ENCODE measurements at regions not wholly inside any gene's neighbourhood (a gene's known extent, or its start where the extent isn't known, plus 50 kb on each side); places are given as distances from the start of the nearest gene placed in this dataset.

DNA sequence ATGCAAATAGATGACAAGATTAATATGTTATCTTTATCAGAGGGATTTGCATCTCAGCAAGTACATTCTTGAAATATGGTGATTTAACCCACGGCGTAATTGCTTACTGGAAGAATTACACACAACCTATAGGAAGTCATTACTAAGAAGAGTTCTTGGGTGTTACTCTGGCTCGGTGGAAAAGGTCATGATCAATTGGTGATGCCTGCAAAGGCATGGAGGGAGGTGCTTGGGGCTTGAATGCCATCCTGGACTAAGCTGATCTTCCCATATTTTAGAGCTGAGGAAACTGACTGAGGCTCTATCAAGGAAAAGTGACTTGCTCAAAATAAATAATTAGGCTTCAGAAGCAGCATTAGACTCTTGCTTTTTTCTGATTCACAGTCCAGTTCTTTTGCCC lies 137.5 kb upstream of the JUN start:
- peak; percentile 24 for DNase-seq (ENCODE audit: low read depth)
- H3K4me3 ChIP-seq (ENCODE audit: low read length), result no peak overlapping the region

DNA sequence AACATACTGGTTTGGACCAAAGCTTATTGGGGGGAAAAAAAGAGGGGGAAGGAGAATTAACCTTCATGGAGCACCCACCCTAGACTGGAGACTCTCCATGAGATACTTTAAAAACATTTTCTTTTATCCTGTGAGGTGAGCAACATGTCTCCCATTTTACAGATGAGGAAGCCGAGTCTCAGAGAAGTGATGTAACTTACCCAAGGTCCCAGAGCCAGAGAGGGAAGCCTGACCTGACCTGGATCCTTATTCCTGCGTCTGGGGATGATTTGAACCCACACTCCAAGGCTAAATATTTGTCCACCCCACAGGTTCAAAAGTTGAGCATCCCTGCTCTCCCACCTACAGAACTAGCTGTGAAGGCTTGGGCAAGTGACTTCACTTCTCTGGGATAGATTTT lies 137.9 kb upstream of the JUN start:
- TF ChIP-seq, protein P1, sequence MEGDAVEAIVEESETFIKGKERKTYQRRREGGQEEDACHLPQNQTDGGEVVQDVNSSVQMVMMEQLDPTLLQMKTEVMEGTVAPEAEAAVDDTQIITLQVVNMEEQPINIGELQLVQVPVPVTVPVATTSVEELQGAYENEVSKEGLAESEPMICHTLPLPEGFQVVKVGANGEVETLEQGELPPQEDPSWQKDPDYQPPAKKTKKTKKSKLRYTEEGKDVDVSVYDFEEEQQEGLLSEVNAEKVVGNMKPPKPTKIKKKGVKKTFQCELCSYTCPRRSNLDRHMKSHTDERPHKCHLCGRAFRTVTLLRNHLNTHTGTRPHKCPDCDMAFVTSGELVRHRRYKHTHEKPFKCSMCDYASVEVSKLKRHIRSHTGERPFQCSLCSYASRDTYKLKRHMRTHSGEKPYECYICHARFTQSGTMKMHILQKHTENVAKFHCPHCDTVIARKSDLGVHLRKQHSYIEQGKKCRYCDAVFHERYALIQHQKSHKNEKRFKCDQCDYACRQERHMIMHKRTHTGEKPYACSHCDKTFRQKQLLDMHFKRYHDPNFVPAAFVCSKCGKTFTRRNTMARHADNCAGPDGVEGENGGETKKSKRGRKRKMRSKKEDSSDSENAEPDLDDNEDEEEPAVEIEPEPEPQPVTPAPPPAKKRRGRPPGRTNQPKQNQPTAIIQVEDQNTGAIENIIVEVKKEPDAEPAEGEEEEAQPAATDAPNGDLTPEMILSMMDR (IDR thresholded peaks at IDR 0.05; ENCODE audit: insufficient read depth, low read depth, low read length, missing control alignments), result no peak
- no peak for DNase-seq (ENCODE audit: low read depth)
- no peak overlapping the region for H3K4me3 ChIP-seq (ENCODE audit: low read length)

More for the DNA sequence above, 137.5 kb upstream of the JUN start:
- TF ChIP-seq, protein P1 (IDR thresholded peaks at IDR 0.05; ENCODE audit: insufficient read depth, low read depth, low read length, missing control alignments), result no peak

DNA sequence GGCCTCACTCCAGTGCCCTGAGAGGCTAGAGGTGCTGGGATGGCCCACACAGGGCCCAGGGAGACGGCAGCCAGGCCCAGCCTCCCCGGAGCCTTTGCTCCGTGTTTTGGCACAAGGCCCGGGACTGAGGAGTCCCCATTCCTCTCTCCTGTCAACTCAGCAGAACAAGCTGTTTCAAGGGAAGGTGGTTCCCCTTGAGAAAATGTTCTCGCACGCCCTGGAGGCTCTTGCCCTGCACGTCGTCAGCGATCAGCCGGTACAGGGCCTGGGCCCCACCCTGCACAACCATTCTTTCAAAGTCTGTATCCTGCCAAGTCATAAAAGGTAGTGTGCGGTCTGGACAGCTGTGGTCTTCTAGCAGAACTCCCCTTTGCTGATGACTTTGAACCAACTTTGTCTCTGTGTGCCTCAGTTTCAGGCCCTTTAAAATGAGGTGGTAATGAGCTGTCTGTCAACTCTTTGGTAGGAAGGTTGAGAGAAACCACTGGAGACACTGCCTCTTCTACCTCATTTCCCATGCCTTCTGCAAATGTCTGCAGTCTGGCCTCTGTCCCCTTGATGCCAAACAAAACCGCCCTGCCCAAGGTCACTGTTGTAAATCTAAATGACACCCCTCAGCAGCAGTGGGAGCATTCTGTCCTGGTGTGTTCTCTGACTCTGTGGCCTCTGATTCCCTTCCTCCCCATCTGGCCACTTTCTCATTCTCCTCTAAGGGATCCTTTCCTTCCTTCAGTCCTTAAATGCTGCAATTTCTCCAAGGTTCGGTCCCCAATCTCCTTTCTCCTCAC lies 138.6 kb upstream of the JUN start:
- TF ChIP-seq, protein P1 (IDR thresholded peaks at IDR 0.05; ENCODE audit: insufficient read depth, low read depth, low read length, missing control alignments), result no peak
- no peak overlapping the region for H3K4me3 ChIP-seq (ENCODE audit: low read length)
- peak; percentile 97 for DNase-seq (ENCODE audit: low read depth)

DNA sequence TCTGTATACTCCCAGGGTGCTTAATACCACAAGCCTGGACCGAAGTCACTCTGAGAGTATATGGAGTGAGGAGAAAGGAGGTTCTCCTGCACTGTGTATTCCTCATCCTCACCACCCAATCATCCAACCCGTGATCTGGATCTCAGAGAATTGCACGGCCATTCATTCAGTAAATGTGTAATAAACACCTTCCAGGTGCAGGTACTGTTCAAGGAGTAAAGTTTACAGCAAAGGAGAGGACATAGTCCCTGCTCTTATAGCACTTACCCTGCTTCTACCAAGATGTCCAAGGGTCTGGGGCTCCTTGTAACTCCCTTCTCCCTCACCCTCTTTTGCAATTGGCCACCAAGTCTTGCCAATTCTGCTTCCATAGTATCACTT lies 139.2 kb upstream of the JUN start:
- H3K4me3 ChIP-seq (ENCODE audit: low read length), result no peak overlapping the region
- DNase-seq (ENCODE audit: low read depth), result no peak
- TF ChIP-seq, protein P1 (IDR thresholded peaks at IDR 0.05; ENCODE audit: insufficient read depth, low read depth, low read length, missing control alignments), result no peak

DNA sequence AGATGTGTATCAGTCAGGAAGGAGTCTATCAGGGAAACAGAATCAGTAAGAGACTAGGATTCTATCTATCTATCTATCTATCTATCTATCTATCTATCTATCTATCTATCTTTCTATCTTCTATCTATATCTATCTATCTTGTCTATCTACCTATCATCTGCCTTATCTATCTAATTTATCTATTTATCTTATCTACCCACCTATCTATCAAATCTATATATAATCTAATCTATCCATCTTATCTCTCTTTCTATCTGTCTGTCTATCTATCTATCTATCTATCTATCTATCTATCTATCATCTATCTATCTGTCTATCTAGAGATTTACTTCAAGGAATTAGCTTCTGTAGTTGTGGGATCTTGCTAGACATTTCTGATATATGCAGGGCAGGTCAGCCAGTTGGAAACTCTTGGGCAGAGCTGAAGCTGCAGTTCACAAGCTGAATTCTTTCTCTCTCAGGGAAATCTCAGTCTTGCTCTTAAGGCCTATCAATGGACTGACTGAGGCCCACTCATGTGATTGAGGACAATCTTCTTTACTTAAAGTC lies 140.2 kb upstream of the JUN start:
- DNase-seq (ENCODE audit: low read depth), result no peak
- TF ChIP-seq, protein P1 (IDR thresholded peaks at IDR 0.05; ENCODE audit: insufficient read depth, low read depth, low read length, missing control alignments), result no peak

DNA sequence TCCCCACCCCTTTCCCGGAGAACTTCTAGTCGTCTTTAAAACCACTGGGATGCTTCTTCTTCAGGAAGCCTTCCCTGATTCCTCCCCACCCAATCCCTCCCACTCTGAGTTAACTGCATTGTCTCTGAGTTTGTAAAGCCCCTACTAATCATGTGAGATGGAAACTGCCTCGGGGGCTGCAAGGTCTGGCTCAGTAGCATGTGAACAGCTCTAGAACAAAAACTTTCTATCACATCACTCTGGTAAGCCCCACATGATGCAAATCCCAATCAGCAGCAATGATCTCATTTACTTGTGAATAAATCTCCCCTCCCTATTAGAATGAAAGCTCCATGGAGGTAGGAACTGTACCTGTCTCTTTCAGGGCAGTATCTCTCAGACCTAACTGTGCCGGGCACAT lies 141.0 kb upstream of the JUN start:
- no peak for DNase-seq (ENCODE audit: low read depth)
- no peak overlapping the region for H3K4me3 ChIP-seq (ENCODE audit: low read length)
- TF ChIP-seq, protein P1 (IDR thresholded peaks at IDR 0.05; ENCODE audit: insufficient read depth, low read depth, low read length, missing control alignments), result no peak

More for the DNA sequence above, 140.2 kb upstream of the JUN start:
- no peak overlapping the region for H3K4me3 ChIP-seq (ENCODE audit: low read length)

DNA sequence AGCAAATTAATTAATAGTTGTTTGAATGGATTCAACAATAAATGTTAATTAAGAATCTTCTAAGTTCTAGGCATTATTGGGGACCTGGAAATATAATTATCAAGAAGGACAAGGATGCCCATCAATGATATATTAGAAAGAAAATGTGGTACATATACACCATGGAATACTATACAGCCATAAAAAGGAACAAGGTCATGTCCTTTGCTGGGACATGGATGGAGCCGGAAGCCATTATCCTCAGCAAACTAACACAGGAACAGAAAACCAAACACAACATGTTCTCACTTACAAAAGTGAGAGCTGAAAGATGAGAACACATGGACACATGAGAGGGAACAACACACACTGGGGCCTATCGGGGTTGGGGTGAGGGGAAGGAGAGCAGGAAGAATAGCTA lies 141.4 kb upstream of the JUN start:
- TF ChIP-seq, protein P1 (IDR thresholded peaks at IDR 0.05; ENCODE audit: insufficient read depth, low read depth, low read length, missing control alignments), result no peak
- no peak for DNase-seq (ENCODE audit: low read depth)
- no peak overlapping the region for H3K4me3 ChIP-seq (ENCODE audit: low read length)
